ENCODE measurements at regions not wholly inside any gene's neighbourhood (a gene's known extent, or its start where the extent isn't known, plus 50 kb on each side); places are given as distances from the start of the nearest gene placed in this dataset.
A peak's percentile ranks its signal among the peaks of the same experiment; 100 is the strongest.

DNA sequence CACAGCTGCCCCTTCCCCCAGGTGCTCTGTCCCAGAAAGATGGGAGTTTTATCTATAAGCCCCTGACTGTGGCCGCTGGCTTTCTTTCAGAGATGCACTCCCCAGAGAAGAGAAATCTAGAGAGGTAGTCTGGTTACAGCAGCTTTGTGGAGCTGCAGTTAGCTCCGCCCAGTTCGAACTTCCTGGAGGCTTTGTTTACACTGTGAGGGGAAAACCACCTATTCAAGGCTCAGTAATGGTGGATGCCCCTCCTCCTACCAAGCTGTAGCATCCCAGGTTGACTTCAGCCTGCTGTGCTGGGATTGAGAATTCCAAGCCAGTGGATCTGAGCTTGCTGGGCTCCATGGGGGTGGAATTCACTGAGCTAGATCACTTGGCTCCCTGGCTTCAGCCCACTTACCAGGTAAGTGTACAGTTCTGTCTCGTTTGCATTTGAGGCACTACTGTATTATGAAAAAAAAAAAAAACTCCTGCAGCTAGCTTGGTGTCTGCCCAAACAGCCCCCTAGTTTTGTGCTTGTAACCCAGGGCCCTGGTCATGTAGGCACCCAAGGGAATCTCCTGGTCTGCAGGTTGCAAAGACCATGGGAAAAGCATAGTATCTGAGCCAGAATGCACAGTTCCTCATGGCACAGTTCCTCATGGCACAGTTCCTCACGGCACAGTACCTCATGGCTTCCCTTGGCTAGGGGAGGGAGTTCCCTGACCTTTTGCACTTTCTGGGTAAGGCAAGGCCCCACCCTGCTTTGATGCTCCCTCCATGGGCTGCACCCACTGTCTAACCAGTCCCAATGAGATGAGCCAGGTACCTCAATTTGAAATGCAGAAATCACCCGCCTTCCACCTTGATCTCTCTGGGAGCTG, 275.0 kb downstream of the CENPW start:
- Histone ChIP-seq H3K4me3 (no peak overlapping the region), H3K36me3 (ENCODE audit: insufficient read depth) (no peaks in the 10 kb centered on the region), H3K79me2 (replicated peaks; ENCODE audit: insufficient read depth) (no peaks in the 10 kb centered on the region), H3F3A (replicated peaks; ENCODE audit: low read depth) (no peaks in the 10 kb centered on the region), H3K4me1 (ENCODE audit: insufficient read depth) (no peaks in the 10 kb centered on the region), H3K4me2 (no peak overlapping the region), H4K20me1 (replicated peaks; ENCODE audit: insufficient read depth) (no peaks in the 10 kb centered on the region), H3K27ac (ENCODE audit: low read depth) (no peak overlapping the region), H3K9me2 (ENCODE audit: insufficient read depth) (peaks cover 7% of the 10 kb centered on the region; the same call in 1 of the 2 replicates), H2AFZ (peak overlapping the region; percentile 91), H3K27me3 (ENCODE audit: insufficient read depth) (no peaks in the 10 kb centered on the region)
- DNase-seq (ENCODE audit: low spot score): peak; percentile 75
- peak; percentile 81 for ATAC-seq
- Mint-ChIP-seq H3K27ac (no peak overlapping the region), H3K36me3 (ENCODE audit: low read depth) (peaks cover 10% of the 10 kb centered on the region; the same call in 2 of the 3 replicates), H3K4me1 (peaks cover 4% of the 10 kb centered on the region; the same call in 1 of the 3 replicates), H3K9me3 (peaks cover 36% of the 10 kb centered on the region), H3K4me3 (no peak overlapping the region), H3K27me3 (ENCODE audit: insufficient read depth, low read depth, poor library complexity) (peaks cover 2% of the 10 kb centered on the region)
- no peak for TF ChIP-seq POLR2AphosphoS5 (IDR thresholded peaks at IDR 0.05; ENCODE audit: low read depth)
- TF ChIP-seq, protein P1, sequence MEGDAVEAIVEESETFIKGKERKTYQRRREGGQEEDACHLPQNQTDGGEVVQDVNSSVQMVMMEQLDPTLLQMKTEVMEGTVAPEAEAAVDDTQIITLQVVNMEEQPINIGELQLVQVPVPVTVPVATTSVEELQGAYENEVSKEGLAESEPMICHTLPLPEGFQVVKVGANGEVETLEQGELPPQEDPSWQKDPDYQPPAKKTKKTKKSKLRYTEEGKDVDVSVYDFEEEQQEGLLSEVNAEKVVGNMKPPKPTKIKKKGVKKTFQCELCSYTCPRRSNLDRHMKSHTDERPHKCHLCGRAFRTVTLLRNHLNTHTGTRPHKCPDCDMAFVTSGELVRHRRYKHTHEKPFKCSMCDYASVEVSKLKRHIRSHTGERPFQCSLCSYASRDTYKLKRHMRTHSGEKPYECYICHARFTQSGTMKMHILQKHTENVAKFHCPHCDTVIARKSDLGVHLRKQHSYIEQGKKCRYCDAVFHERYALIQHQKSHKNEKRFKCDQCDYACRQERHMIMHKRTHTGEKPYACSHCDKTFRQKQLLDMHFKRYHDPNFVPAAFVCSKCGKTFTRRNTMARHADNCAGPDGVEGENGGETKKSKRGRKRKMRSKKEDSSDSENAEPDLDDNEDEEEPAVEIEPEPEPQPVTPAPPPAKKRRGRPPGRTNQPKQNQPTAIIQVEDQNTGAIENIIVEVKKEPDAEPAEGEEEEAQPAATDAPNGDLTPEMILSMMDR (conservative IDR thresholded peaks at IDR 0.05; ENCODE audit: low read depth in 2 of 2): no peak
- TF ChIP-seq EZH2 (IDR thresholded peaks at IDR 0.05; ENCODE audit: low read depth, unreplicated experiment): no peak
- no peak for TF ChIP-seq STAT1 (IDR thresholded peaks at IDR 0.05; ENCODE audit: unreplicated experiment)
- TF ChIP-seq EZH2phosphoT487 (IDR thresholded peaks at IDR 0.05; ENCODE audit: unreplicated experiment): no peak
- TF ChIP-seq ETS1 (IDR thresholded peaks at IDR 0.05): no peak
- TF ChIP-seq CREB1 (CRISPR knock-in tag; IDR thresholded peaks at IDR 0.05; ENCODE audit: low read depth): no peak
- TF ChIP-seq, protein P2, sequence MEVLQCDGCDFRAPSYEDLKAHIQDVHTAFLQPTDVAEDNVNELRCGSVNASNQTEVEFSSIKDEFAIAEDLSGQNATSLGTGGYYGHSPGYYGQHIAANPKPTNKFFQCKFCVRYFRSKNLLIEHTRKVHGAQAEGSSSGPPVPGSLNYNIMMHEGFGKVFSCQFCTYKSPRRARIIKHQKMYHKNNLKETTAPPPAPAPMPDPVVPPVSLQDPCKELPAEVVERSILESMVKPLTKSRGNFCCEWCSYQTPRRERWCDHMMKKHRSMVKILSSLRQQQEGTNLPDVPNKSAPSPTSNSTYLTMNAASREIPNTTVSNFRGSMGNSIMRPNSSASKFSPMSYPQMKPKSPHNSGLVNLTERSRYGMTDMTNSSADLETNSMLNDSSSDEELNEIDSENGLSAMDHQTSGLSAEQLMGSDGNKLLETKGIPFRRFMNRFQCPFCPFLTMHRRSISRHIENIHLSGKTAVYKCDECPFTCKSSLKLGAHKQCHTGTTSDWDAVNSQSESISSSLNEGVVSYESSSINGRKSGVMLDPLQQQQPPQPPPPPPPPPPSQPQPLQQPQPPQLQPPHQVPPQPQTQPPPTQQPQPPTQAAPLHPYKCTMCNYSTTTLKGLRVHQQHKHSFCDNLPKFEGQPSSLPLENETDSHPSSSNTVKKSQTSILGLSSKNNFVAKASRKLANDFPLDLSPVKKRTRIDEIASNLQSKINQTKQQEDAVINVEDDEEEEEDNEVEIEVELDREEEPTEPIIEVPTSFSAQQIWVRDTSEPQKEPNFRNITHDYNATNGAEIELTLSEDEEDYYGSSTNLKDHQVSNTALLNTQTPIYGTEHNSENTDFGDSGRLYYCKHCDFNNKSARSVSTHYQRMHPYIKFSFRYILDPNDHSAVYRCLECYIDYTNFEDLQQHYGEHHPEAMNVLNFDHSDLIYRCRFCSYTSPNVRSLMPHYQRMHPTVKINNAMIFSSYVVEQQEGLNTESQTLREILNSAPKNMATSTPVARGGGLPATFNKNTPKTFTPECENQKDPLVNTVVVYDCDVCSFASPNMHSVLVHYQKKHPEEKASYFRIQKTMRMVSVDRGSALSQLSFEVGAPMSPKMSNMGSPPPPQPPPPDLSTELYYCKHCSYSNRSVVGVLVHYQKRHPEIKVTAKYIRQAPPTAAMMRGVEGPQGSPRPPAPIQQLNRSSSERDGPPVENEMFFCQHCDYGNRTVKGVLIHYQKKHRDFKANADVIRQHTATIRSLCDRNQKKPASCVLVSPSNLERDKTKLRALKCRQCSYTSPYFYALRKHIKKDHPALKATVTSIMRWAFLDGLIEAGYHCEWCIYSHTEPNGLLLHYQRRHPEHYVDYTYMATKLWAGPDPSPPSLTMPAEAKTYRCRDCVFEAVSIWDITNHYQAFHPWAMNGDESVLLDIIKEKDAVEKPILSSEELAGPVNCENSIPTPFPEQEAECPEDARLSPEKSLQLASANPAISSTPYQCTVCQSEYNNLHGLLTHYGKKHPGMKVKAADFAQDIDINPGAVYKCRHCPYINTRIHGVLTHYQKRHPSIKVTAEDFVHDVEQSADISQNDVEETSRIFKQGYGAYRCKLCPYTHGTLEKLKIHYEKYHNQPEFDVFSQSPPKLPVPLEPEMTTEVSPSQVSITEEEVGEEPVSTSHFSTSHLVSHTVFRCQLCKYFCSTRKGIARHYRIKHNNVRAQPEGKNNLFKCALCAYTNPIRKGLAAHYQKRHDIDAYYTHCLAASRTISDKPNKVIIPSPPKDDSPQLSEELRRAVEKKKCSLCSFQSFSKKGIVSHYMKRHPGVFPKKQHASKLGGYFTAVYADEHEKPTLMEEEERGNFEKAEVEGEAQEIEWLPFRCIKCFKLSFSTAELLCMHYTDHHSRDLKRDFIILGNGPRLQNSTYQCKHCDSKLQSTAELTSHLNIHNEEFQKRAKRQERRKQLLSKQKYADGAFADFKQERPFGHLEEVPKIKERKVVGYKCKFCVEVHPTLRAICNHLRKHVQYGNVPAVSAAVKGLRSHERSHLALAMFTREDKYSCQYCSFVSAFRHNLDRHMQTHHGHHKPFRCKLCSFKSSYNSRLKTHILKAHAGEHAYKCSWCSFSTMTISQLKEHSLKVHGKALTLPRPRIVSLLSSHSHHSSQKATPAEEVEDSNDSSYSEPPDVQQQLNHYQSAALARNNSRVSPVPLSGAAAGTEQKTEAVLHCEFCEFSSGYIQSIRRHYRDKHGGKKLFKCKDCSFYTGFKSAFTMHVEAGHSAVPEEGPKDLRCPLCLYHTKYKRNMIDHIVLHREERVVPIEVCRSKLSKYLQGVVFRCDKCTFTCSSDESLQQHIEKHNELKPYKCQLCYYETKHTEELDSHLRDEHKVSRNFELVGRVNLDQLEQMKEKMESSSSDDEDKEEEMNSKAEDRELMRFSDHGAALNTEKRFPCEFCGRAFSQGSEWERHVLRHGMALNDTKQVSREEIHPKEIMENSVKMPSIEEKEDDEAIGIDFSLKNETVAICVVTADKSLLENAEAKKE (CRISPR knock-in tag; IDR thresholded peaks at IDR 0.05): no peak
- no peak for TF ChIP-seq NANOG (IDR thresholded peaks at IDR 0.05; ENCODE audit: borderline replicate concordance)
- TF ChIP-seq, protein P3, sequence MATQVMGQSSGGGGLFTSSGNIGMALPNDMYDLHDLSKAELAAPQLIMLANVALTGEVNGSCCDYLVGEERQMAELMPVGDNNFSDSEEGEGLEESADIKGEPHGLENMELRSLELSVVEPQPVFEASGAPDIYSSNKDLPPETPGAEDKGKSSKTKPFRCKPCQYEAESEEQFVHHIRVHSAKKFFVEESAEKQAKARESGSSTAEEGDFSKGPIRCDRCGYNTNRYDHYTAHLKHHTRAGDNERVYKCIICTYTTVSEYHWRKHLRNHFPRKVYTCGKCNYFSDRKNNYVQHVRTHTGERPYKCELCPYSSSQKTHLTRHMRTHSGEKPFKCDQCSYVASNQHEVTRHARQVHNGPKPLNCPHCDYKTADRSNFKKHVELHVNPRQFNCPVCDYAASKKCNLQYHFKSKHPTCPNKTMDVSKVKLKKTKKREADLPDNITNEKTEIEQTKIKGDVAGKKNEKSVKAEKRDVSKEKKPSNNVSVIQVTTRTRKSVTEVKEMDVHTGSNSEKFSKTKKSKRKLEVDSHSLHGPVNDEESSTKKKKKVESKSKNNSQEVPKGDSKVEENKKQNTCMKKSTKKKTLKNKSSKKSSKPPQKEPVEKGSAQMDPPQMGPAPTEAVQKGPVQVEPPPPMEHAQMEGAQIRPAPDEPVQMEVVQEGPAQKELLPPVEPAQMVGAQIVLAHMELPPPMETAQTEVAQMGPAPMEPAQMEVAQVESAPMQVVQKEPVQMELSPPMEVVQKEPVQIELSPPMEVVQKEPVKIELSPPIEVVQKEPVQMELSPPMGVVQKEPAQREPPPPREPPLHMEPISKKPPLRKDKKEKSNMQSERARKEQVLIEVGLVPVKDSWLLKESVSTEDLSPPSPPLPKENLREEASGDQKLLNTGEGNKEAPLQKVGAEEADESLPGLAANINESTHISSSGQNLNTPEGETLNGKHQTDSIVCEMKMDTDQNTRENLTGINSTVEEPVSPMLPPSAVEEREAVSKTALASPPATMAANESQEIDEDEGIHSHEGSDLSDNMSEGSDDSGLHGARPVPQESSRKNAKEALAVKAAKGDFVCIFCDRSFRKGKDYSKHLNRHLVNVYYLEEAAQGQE (IDR thresholded peaks at IDR 0.05; ENCODE audit: unreplicated experiment): no peak
- no peak for TF ChIP-seq ZNF114 (CRISPR knock-in tag; IDR thresholded peaks at IDR 0.05)
- TF ChIP-seq ZNF331 (CRISPR knock-in tag; IDR thresholded peaks at IDR 0.05; ENCODE audit: low read depth): no peak
- TF ChIP-seq JUNB (IDR thresholded peaks at IDR 0.05; ENCODE audit: unreplicated experiment): no peak
